ENCODE measurements at regions not wholly inside any gene's neighbourhood (a gene's known extent, or its start where the extent isn't known, plus 50 kb on each side); places are given as distances from the start of the nearest gene placed in this dataset.
A peak's percentile ranks its signal among the peaks of the same experiment; 100 is the strongest.

DNA sequence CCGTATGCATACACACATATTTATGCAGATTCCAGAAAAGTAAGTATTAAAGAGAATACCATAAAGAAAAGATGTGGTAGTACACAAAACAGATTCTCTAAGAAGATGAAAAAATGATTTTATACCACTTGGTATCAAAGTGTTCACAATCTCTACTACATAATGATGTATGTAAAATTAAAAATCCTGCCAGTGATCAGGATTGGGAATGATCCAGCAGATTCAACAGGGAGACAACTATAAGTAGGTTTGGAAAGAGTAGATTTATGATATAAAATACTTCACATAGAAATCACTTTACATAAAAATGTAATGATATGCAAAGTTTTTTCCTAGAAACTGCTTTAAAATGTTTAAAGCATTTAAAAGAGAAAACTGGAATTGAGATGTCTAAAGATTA, 447.0 kb downstream of the CNTNAP4 start:
- DNase-seq = no peak

DNA sequence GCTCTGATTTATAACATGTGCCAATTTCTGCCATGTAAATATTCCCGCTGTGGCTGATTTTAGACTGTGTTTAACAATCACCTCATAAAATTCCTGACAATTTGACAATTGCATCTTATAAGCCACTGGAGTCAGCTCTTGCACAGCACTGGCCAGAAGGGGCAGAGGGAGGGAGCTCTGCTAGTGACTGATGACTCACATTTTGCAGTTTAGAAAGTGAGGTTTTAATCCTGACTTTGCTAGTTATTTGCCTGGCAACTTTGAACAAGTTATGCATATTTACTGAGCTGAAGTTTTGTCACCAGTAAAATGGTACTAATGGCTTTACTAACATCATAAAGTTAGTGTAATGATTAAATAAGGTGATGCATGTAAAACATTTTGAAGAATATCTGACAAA, 452.3 kb downstream of the CNTNAP4 start:
- DNase-seq = no peak

DNA sequence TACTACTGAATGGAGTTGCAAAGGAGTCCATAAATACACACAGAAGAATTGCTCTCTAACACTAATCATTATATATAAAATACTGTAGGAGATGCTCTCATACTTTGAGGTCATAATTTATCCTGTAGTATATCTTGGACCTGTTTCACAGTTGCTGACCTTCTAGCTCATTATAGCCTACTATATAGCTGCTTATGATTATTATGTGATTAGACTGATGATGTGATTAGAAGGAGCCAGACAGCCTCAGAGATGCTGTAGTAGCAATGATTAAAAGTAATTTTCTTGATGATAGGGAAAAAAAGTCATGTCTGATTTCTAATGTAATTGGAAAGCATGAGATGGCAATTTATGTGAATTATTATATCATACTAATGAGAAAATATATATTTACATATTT, 455.7 kb downstream of the CNTNAP4 start:
- no peak for DNase-seq

DNA sequence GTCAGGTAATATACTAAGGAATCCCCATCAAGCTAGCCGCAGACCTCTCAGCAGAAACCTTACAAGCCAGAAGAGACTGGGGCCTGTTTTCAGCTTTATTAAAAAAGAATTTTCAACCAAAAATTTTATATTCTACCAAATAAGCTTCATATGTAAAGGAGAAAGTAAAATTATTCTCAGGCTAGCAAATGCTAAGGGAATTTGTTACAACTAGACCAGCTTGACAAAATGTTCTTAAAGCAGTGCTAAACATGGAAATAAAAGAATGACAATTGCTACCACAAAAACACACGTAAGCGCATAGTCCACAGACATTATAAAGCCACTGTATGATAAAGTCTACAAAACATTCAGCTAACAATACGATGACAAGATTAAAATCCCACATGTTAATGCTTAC, 449.4 kb upstream of the MON1B start:
- DNase-seq = no peak

DNA sequence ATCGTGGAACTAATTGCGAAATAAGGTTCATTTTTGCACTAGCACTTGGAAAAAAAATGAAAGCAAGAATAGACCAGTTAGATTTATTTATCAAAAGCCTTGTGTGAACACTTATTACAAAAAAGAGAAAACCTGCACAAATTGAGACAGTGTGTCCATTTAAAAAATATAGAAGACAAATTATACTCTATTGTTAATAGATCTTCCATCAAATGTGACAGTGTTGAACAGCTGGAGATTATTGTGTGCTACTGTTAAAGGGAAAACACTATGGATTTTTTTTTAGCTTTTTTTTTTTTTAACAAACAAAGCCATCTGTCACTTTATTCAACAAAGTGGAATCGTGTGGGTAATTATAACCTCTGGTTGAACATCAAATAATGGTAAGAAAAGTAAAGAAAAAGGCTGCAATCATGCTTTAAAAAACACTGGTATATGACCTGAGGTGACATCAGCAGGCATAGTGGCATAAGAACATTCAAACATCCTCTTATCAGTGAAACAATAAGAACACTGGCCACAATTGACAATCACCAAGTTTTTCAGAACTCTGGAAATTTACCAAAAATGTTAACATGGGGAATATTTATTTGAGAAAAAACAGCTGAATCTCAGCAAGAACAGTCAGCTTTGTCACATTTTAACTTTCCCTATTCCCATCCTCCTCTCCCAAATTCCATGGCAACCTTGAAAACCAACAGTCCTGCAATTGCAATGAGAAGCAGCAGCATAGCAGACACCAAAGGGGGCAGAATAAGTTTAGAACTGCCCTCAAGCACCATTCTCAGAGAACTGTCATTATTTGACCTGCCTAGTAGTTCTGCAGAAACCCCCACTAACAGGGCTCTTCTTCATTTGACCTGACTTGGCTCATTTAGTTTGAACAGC, 442.3 kb upstream of the MON1B start:
- no peak for DNase-seq

DNA sequence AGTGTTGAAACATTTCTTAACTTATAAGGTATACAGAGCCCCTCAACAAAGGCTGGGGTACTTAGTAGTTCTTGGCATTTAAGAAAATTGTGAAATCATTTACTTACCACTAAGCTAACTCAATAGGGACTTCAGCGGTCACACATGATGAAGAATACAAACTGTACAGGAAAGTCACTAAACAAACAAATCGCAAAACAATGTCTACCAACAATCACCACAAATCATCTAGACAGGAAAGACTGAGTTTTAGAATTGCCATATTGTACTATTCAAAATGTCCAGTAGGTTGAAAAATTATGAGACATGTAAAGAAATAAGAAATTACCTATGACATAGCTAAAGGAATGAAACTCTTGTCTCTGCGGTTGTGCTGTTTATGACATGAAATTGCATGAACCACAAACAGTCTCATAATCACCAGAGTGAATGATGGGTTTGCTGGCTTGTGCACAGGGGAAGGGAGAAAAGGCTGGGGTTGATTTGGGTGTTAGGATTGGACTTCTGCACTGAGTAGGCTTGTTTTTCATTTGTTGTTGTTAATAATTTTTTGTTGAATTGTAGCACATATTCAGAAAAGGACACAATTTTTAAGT, 441.1 kb upstream of the MON1B start:
- no peak for DNase-seq

DNA sequence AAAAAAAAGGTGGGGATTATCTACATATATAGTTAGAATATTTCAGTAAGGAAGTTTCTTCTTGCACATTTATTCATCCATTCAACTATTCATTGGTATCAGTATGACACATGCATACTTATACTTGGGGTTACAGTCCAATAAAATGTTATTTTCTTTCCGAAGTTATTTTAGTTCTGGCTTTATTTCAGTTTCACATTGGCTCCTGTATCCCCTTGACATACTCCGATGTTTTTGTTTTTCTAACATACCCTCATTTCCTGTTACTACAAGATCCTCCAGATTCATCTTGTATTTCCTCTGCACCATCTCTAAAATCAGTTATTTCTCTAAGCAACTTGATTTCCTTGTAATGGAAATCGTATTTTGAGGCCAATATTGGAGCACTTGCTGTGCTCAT, 435.5 kb upstream of the MON1B start:
- DNase-seq = no peak

DNA sequence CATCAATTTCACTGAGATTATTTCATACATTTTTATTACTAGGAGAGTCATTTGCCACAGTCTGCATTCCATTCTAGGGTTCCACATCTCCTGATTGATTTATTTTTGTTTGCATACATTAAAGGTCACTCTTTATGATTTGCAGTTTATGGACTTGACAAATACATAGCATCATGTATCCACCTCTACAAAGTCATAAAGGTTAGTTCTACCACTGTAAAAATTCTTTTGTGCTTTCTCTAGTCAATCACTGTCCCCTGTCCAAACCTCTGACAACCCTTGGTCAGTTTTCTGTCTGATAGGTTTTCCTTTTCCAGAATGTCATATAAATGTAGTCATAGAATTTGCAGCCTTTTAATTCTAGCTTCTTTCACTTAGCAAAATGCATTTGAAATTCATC, 434.6 kb upstream of the MON1B start:
- no peak for DNase-seq

DNA sequence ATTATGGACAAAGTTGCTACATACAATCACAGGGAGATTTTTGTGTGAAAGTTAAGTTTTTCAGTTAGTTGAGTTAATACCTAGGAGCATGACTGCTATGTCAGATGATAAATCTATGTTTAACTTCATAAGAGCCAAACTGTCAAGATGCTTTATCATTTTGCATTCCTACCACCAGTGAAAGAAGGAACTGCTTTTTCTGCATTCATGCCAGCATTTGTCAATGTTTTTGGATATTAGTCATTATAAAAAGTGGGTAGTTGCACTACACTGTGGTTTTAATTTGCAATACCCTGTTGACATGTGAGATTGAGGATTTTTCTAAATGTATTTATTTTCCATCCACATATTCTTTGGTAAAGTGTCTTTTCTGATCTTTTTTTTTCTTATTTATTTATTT, 434.0 kb upstream of the MON1B start:
- DNase-seq = no peak

DNA sequence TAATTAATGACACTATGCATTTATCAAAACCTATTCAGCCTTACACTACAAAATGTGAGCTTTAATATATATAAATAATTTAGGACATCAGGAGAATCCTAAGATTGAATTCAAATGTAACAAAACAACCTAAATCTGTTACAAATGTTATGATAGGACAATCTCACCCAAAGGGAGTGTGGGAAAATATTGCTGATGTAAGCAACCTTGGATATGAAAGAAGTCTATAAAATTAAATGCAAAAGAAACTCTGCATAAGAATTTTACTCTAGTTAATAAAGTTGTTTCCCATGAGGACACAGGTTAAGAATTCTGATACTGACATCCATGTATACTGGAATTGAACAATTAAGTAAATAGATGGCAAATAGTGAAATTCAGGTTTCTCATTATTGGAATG, 424.5 kb upstream of the MON1B start:
- DNase-seq = no peak

DNA sequence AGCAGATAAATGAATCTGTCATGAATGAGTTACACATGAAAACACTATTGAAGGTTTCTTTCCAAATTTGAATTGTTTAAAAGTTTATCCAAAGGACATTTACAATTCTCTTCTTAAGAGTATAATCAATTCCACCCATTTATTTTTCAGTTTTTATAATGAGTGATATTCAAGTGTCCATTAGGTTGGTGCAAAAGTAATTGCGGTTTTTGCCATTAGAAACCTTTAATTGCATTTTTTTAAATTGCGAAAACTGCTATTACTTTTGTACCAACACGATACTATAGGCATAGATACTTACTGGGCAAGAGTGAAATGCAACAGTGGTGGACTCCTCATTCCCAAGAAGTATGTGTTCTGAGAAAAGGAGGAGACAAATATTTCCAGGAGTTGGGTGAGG, 422.7 kb upstream of the MON1B start:
- DNase-seq = no peak

DNA sequence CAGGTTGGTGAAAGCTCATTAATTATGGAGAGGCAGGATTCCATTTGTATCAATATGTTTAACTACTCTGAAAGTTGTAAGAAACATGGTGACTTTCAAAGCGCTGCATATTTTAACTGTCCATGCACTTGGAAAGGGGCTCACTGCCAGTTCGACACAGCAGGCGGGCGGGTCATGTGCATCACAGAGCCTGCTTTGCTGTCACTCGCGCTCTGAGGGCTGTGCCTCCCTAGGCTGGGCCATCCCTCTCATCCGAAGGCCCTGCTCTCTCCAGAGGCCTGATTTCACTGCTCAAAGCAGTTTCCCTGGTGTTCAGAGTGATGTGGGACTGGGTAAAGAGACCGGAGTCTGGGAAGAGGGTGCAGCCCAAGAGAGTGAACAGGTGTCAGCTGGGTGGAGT, 422.0 kb upstream of the MON1B start:
- DNase-seq = no peak

DNA sequence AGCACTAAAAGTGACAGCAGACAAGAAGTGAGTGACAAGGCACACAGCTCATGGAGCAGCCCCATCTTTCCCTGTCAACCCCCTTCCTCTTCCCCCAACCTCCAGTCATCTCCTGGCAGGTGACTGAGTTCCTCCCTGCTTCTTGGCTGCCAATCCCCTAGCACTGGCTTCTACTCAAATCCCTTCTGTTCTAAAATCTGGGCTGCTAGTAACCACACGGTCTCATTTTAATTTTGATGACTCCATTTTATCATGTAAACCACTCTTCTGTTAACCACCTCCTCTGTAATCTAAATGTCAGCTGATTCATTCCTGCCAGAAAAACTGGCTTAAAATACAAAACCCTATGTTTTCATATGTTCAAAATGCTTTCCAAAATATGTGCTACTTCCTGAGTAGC, 419.8 kb upstream of the MON1B start:
- no peak for DNase-seq

DNA sequence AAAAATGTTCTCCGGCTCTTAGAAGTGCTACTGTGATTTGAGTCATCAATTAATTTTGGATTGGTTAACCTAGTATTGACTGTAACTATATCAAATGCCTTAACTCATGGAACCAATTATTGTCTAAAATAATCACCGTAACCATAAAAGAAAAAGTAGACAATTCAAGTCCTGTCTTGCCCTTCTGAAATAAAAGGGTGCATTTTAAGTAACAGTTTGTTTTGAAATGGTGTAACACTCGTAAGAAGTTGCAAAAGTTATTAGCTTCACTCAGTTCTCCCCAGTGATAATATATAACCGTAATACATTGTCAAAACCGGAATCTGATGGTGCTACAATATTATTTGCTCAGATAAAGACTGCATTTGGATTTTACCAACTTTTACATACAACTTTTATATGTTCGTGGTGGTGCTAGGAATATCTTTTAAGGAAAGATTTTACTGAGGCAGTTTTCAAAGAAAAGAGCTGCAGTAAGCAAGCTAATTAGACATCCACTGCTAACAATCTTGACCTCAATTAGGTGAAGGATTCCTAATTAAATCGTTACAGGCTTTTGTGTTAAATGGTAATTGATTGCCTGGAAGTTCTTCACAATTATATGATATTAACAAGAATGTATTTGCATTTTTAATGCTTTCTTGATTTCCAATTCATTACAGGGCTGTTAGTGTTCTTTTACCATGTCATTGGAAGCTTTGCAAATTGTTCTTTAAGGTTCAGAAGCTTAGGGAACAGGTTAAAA, 413.1 kb upstream of the MON1B start:
- DNase-seq = no peak

DNA sequence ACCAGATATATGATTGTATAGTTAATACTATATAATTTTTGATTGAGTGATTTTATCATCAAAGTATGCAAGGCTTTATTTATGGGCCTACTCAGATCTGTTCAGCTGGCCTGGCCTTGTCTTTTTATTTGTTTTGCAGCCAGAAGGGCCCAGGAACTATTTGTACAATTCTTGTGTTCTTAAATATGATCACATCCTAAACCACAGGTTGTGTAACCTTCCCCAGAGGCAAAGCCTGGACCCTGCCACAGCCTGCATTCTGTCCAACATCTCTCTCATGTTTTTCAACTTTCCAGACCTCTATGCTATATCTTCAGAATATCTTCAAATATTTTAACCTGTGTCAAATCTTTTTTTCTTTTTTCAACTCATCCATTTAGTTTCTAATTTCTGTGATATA, 410.4 kb upstream of the MON1B start:
- DNase-seq = no peak

DNA sequence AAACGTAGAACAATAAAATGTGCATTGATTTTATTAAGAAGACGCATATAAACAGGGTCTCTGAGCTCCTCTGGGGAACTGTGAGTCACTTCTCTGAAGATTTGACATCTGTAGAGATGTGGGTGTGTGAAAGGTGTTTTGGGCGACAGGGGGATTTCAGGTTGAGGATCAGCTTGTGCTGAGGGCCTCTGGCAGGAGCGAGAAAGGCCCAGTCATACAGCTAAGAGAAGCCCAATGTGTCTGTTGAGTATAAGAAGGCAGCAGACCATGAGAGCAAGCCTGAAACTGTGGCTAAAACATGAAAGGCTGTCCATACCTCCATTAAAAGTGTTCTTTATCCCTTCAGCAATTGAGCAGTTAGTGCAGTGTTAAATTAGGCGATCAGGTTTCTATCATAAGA, 406.5 kb upstream of the MON1B start:
- DNase-seq = no peak

DNA sequence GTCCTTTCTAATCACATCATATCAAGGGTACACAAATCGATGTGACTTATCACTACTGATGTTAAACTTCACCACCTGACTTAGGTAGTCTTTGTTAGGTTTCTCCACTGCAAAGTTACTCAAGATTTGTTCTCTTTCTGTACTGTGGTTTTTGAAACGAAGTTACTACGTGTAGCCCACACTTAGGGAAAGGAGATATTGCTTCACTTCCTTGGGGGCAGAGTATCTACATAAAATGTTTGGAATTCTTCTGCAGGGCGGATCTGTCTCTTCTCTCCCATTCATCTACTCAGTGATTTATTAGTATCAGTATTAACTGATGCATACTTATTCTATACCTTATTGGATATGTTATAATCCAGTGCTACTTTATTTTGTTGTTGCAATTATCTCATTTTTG, 403.6 kb upstream of the MON1B start:
- DNase-seq = no peak

DNA sequence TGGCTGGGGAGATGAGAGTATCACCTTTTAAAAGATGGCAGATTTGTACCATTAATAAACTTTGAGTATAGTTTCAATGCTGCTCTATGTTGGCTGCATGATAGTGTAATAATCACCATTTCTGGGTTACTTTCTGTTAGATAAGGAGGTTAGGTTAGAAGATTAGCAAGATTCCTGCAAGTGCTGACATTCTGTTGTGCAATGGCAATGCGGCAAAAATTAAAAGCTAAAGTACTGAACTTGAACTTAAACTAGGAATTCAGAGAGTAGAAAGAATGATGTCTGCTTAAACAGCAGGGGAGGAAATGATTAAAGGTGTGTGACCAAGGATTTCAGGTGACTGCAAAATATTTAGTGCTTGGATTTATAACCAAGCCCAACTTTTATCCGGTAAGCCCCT, 399.8 kb upstream of the MON1B start:
- DNase-seq = no peak

DNA sequence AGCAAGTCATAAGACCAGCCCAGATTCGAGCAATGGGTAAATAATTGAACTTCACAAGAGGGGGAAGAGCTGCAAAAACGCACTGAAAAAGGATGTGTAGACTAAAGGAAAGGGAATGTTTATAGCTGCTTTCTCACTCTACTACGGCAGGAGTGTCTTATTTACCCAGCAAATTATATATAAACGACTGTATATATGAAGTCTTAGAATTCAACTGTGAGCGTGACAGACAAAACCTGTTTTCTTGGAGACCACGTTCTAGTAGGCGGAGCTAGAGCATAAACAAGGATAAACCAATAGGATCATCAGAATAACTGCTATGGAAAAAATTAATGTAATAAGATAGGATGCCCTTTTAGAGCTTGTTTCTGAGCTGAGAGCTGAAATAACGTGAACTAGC, 394.6 kb upstream of the MON1B start:
- no peak for DNase-seq

DNA sequence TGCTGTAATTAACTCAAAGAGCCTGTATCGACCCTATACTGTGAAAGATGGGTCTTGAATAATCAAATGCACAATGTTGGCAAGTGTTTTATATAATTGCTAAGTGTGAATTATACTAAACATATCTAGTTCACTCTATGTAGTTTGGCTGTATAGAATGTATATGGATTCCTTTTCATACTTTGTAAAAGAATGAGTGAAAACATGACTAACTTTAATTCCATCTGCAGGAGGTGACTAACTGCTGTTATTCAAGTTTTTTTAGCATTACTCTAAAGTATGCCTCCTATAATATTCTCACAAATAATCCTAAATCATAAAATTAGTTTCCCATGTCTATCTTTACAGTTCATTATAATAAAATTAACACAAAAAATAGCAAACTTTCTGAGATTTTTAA, 394.0 kb upstream of the MON1B start:
- DNase-seq = no peak

DNA sequence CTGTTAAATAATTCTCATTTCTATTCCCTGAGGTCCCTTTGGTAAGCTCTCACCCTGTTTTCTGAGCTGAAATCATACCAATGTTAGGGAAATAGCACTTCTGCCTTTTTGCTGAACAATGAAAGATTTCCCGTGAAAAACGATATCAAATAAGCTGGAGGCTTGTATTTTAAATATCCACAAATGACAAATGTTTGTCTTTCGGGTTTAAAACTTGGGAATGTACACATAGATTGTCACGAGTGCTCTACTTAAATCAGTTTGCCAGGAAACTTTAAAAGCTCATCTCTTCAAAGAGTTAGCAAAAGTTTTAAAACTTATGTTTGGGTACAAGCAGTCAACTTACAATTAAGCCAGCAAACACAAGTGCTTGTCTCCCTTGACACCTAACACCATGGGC, 393.5 kb upstream of the MON1B start:
- no peak for DNase-seq

DNA sequence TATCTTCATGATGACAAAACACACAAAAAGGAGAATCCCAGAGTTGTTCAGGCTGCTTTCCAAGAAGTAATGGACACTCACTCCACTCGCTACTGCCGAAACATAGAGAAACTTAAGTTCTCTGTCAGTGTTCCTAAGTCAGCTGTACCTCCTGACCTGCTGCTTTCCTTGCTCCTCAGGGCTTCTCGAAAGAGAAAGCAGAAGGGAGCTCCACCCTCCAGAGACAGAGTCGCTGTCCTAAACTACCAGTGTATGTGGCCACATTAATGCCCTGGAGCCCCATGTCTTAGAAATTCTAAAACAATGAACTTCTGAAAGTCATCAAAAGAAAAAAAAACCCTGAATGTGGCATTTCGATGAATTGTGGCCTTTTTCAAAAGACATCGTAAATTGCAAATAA, 390.8 kb upstream of the MON1B start:
- no peak for DNase-seq

DNA sequence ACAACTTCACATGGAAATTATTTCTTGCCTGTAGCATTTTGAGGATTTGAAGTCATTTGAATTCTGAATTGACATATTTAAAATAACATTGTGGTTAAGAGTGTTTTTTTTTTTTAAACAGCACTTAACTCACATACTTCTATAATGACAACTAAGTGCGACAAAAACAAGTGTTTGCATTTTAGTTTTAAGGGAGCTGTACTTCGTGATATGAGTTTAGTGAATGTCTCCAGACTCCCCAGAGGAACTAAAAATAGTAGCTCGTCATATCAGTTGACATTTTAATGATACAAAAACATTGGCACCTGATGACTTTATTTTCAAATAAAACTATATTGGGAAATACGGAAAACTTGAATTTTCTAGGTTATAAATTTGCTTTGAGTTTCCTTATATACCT, 389.6 kb upstream of the MON1B start:
- DNase-seq = no peak

DNA sequence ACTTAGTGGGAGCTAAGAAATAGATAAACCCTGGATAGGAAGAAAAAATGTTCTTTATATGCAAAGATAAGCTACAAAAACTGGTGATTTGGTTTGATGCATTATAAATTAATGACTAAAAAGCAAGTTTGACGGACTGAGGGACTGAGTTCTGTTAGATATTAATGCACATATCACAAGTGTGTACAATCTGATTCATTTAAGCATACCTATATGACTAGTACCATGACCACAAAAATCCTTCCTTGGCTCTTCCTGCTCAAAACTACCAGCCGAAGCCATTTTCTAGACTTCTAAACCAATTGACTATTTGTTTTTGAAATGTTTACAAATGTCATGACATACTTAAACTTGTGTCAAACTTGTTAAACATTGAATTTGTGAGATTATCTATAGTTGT, 374.5 kb upstream of the MON1B start:
- DNase-seq = peak; percentile 5

All from activated CD4-positive, alpha-beta T cell treated with anti-CD3 and anti-CD28 coated beads, Interleukin-2, Interleukin-6, amounts not matched to agents 100 ng/mL and 50 ng/mL, durations not matched to agents 16 hours and 8 hours (primary cell).